ENCODE measurements at regions not wholly inside any gene's neighbourhood (a gene's known extent, or its start where the extent isn't known, plus 50 kb on each side); places are given as distances from the start of the nearest gene placed in this dataset.

GRCh38 chr14:71437870-71438269 is 494.4 kb upstream of the RGS6 start:
- no peak for TF ChIP-seq DACH1 (IDR thresholded peaks at IDR 0.05; ENCODE audit: partially characterized antibody)
- TF ChIP-seq KLF13 (tag; IDR thresholded peaks at IDR 0.05; ENCODE audit: borderline replicate concordance, low read depth), result no peak

Measured in K562 (cell line).